Astrocyte of the cerebellum (primary cell): ENCODE measurements at regions not wholly inside any gene's neighbourhood (a gene's known extent, or its start where the extent isn't known, plus 50 kb on each side); places are given as distances from the start of the nearest gene placed in this dataset.

Experiments used
- DNase-seq: peaks from one replicate; pipeline ENCODE4 v3.0.0-alpha.2; 2011; ENCODE audit warnings: low read depth
- H3K4me3 ChIP-seq: 2 replicates; pipeline ENCODE4 v1.5.1; 2011; ENCODE audit warnings: mild to moderate bottlenecking, low read depth, low read length, moderate library complexity
- CTCF ChIP-seq: IDR thresholded peaks from 2 replicates; pipeline ENCODE4 v1.5.1; 2012; ENCODE audit warnings: low read length, low read depth, moderate library complexity, mild to moderate bottlenecking; ENCODE audit errors: missing control alignments
- in situ Hi-C: cut with HindIII; loops from 2 replicates; pipeline ENCODE4 v1.10.0; 2017; ENCODE audit warnings: low sequenced_read_pairs

GRCh38 chr4:110959041-110959643, 336.3 kb upstream of the PITX2 start:
- TF ChIP-seq CTCF: peak; percentile 10
- peak; percentile 9 for DNase-seq
- no peak overlapping the region for H3K4me3 ChIP-seq
- in situ Hi-C loops: loop anchor here (25.0 kb wide), 1 partner anchor 322 kb away; no protein-coding TSS in a partner anchor

GRCh38 chr4:110961066-110961465, 338.2 kb upstream of the PITX2 start:
- in situ Hi-C loops: loop anchor here (25.0 kb wide), 1 partner anchor 324 kb away; no protein-coding TSS in a partner anchor
- TF ChIP-seq CTCF: no peak
- no peak for DNase-seq
- H3K4me3 ChIP-seq: no peak overlapping the region

GRCh38 chr4:110962616-110963015, 339.7 kb upstream of the PITX2 start:
- TF ChIP-seq CTCF: no peak
- in situ Hi-C loops: loop anchor here (25.0 kb wide), 1 partner anchor 325 kb away; no protein-coding TSS in a partner anchor
- DNase-seq: no peak
- H3K4me3 ChIP-seq: no peak overlapping the region

- no peak overlapping the region for H3K4me3 ChIP-seq
- no peak for DNase-seq
- in situ Hi-C loops: loop anchor here (25.0 kb wide), 1 partner anchor 326 kb away; no protein-coding TSS in a partner anchor
- no peak for TF ChIP-seq CTCF
These were observed 340.9 kb upstream of the PITX2 start for GRCh38 chr4:110963662-110964280.

GRCh38 chr4:110967936-110968335, 345.1 kb upstream of the PITX2 start:
- TF ChIP-seq CTCF: no peak
- H3K4me3 ChIP-seq: no peak overlapping the region
- in situ Hi-C loops: loop anchor here (25.0 kb wide), 1 partner anchor 331 kb away; no protein-coding TSS in a partner anchor
- DNase-seq: no peak

GRCh38 chr4:110970642-110971041, 347.8 kb upstream of the PITX2 start:
- TF ChIP-seq CTCF: peak; percentile 60
- no peak overlapping the region for H3K4me3 ChIP-seq
- peak; percentile 8 for DNase-seq
- in situ Hi-C loops: loop anchor here (25.0 kb wide), 1 partner anchor 333 kb away; no protein-coding TSS in a partner anchor
